HEK293T (cell line): ENCODE measurements at regions not wholly inside any gene's neighbourhood (a gene's known extent, or its start where the extent isn't known, plus 50 kb on each side); places are given as distances from the start of the nearest gene placed in this dataset.

Source experiments
- CTCF ChIA-PET: fragments of 350-600 bp; formaldehyde crosslinking; extraction: SDS; loops from one replicate; lab custom pipeline; 2021; ENCODE audit warnings: antibody characterized with exemption, inconsistent platforms; lab: Yijun Ruan, JAX
- POLR2A ChIA-PET: fragments of 350-600 bp; formaldehyde crosslinking; extraction: SDS; loops from one replicate; lab custom pipeline; 2020; ENCODE audit warnings: antibody characterized with exemption, inconsistent platforms; lab: Yijun Ruan, JAX
- DNase-seq: peaks from one replicate; pipeline ENCODE4 v3.0.0; 2012; ENCODE audit warnings: mixed read lengths; ENCODE audit errors: extremely low spot score
- ARNT ChIP-seq: fragments of 450-650 bp; IDR thresholded peaks from 2 replicates; pipeline ENCODE4 v1.6.1; 2017; ENCODE audit warnings: mild to moderate bottlenecking
- BHLHE40 ChIP-seq: fragments of 450-650 bp; IDR thresholded peaks from 2 replicates; pipeline ENCODE4 v1.6.1; 2016; ENCODE audit warnings: mild to moderate bottlenecking, moderate library complexity, borderline replicate concordance
- CTBP1 ChIP-seq: fragments of 450-650 bp; IDR thresholded peaks from 2 replicates; pipeline ENCODE4 v1.6.1; 2016; ENCODE audit warnings: borderline replicate concordance
- ELF4 ChIP-seq: fragments of 450-650 bp; IDR thresholded peaks from 2 replicates; pipeline ENCODE4 v1.6.1; 2017; ENCODE audit warnings: antibody characterized with exemption
- FOXA1 ChIP-seq: fragments of 450-650 bp; IDR thresholded peaks from 2 replicates; pipeline ENCODE4 v1.6.1; 2016; ENCODE audit warnings: mild to moderate bottlenecking
- FOXK2 ChIP-seq: fragments of 450-650 bp; IDR thresholded peaks from 2 replicates; pipeline ENCODE4 v1.6.1; 2016; ENCODE audit warnings: mild to moderate bottlenecking
- FOXM1 ChIP-seq: fragments of 450-650 bp; IDR thresholded peaks from 2 replicates; pipeline ENCODE4 v1.6.1; 2017; ENCODE audit warnings: mild to moderate bottlenecking, borderline replicate concordance
- HDGF ChIP-seq: fragments of 450-650 bp; IDR thresholded peaks from 2 replicates; pipeline ENCODE4 v1.6.1; 2017; ENCODE audit warnings: antibody characterized with exemption, borderline replicate concordance
- L3MBTL2 ChIP-seq: fragments of 450-650 bp; conservative IDR thresholded peaks from 2 replicates; pipeline ENCODE4 v1.6.1; 2016; ENCODE audit warnings: mild to moderate bottlenecking
- LEF1 ChIP-seq: fragments of 450-650 bp; IDR thresholded peaks from 2 replicates; pipeline ENCODE4 v1.6.1; 2017; ENCODE audit warnings: mild to moderate bottlenecking, borderline replicate concordance
- NFRKB ChIP-seq: fragments of 450-650 bp; IDR thresholded peaks from 2 replicates; pipeline ENCODE4 v1.6.1; 2016; ENCODE audit warnings: mild to moderate bottlenecking, moderate library complexity
- PKNOX1 ChIP-seq: fragments of 450-650 bp; IDR thresholded peaks from 2 replicates; pipeline ENCODE4 v1.6.1; 2016
- SP1 ChIP-seq: fragments of 450-650 bp; IDR thresholded peaks from 2 replicates; pipeline ENCODE4 v1.6.1; 2017
- SUZ12 ChIP-seq: fragments of 450-650 bp; IDR thresholded peaks from 2 replicates; pipeline ENCODE4 v1.6.1; 2016; ENCODE audit warnings: mild to moderate bottlenecking
- TARDBP ChIP-seq: fragments of 450-650 bp; IDR thresholded peaks from 2 replicates; pipeline ENCODE4 v1.6.1; 2016
- ZNF384 ChIP-seq: fragments of 450-650 bp; IDR thresholded peaks from 2 replicates; pipeline ENCODE4 v1.6.1; 2016

- no peak for TF ChIP-seq FOXA1
- TF ChIP-seq LEF1: no peak
- TF ChIP-seq ZNF384: no peak
- no peak for TF ChIP-seq FOXM1
- no peak for TF ChIP-seq L3MBTL2
- TF ChIP-seq SP1: no peak
- no peak for TF ChIP-seq ARNT
- TF ChIP-seq SUZ12: no peak
- TF ChIP-seq BHLHE40: no peak
- TF ChIP-seq FOXK2: no peak
- no peak for TF ChIP-seq NFRKB
- no peak for TF ChIP-seq CTBP1
- no peak for TF ChIP-seq PKNOX1
- no peak for TF ChIP-seq ELF4
- POLR2A ChIA-PET: no interaction called here
- CTCF ChIA-PET: no interaction called here
- no peak for DNase-seq
These were observed 745.8 kb downstream of the TRHDE start for GRCh38 chr12:73017981-73018380.

GRCh38 chr12:73053893-73054292 is 781.7 kb downstream of the TRHDE start:
- DNase-seq: no peak
- CTCF ChIA-PET: no interaction called here
- TF ChIP-seq L3MBTL2: no peak
- no peak for TF ChIP-seq FOXM1
- TF ChIP-seq BHLHE40: no peak
- TF ChIP-seq FOXA1: no peak
- no peak for TF ChIP-seq SP1
- TF ChIP-seq CTBP1: no peak
- no peak for TF ChIP-seq ZNF384
- no peak for TF ChIP-seq FOXK2
- no peak for TF ChIP-seq HDGF
- no peak for TF ChIP-seq PKNOX1
- no peak for TF ChIP-seq ARNT
- TF ChIP-seq TARDBP: no peak
- TF ChIP-seq NFRKB: no peak
- no peak for TF ChIP-seq ELF4
- TF ChIP-seq LEF1: no peak
- no peak for TF ChIP-seq SUZ12
- POLR2A ChIA-PET: no interaction called here

- ChIA-PET POLR2A (no interaction called here), CTCF (interaction anchor here (0.6 kb wide), 1 partner anchor 1299 kb away, joined by 3 read pairs; no protein-coding TSS in a partner anchor)
- TF ChIP-seq ELF4: no peak
- no peak for TF ChIP-seq LEF1
- no peak for DNase-seq
These were observed 785.3 kb downstream of the TRHDE start for GRCh38 chr12:73057428-73057827.

GRCh38 chr12:73065913-73066312 is 793.7 kb downstream of the TRHDE start:
- CTCF ChIA-PET: no interaction called here
- TF ChIP-seq ELF4: no peak
- TF ChIP-seq HDGF: no peak
- TF ChIP-seq PKNOX1: no peak
- TF ChIP-seq L3MBTL2: no peak
- no peak for TF ChIP-seq FOXA1
- TF ChIP-seq ARNT: no peak
- TF ChIP-seq CTBP1: no peak
- no peak for TF ChIP-seq SUZ12
- TF ChIP-seq BHLHE40: no peak
- TF ChIP-seq ZNF384: no peak
- no peak for TF ChIP-seq FOXM1
- TF ChIP-seq FOXK2: no peak
- no peak for TF ChIP-seq SP1
- no peak for TF ChIP-seq NFRKB
- no peak for TF ChIP-seq TARDBP
- no peak for TF ChIP-seq LEF1
- DNase-seq: no peak
- POLR2A ChIA-PET: no interaction called here

GRCh38 chr12:73067616-73068015 is 795.4 kb downstream of the TRHDE start:
- no peak for DNase-seq
- TF ChIP-seq TARDBP: no peak
- TF ChIP-seq FOXK2: no peak
- no peak for TF ChIP-seq ARNT
- TF ChIP-seq PKNOX1: no peak
- TF ChIP-seq SP1: no peak
- TF ChIP-seq CTBP1: no peak
- no peak for TF ChIP-seq LEF1
- no peak for TF ChIP-seq BHLHE40
- TF ChIP-seq FOXM1: no peak
- TF ChIP-seq ZNF384: no peak
- no peak for TF ChIP-seq NFRKB
- TF ChIP-seq HDGF: no peak
- no peak for TF ChIP-seq ELF4
- CTCF ChIA-PET: interaction anchor here (0.7 kb wide), 1 partner anchor 187 kb away, joined by 3 read pairs; no protein-coding TSS in a partner anchor
- POLR2A ChIA-PET: interaction anchor here (0.6 to 1.1 kb wide), 2 partner anchors 27 to 853 kb away, joined by 3 to 4 read pairs; no protein-coding TSS in a partner anchor

GRCh38 chr12:73072214-73072613 is 800.0 kb downstream of the TRHDE start:
- ChIA-PET CTCF (no interaction called here), POLR2A (no interaction called here)
- no peak for TF ChIP-seq FOXK2
- TF ChIP-seq SUZ12: no peak
- no peak for TF ChIP-seq TARDBP
- no peak for TF ChIP-seq SP1
- no peak for TF ChIP-seq PKNOX1
- TF ChIP-seq LEF1: no peak
- no peak for TF ChIP-seq ELF4
- no peak for TF ChIP-seq ARNT
- no peak for TF ChIP-seq CTBP1
- no peak for TF ChIP-seq FOXM1
- no peak for TF ChIP-seq FOXA1
- TF ChIP-seq HDGF: no peak
- no peak for TF ChIP-seq L3MBTL2
- TF ChIP-seq ZNF384: no peak
- no peak for TF ChIP-seq NFRKB
- TF ChIP-seq BHLHE40: no peak
- DNase-seq: no peak
